OCI-LY1 (cell line): ENCODE measurements at regions not wholly inside any gene's neighbourhood (a gene's known extent, or its start where the extent isn't known, plus 50 kb on each side); places are given as distances from the start of the nearest gene placed in this dataset.

Experiments
- H2AFZ ChIP-seq: fragments of 200-600 bp; sonication (generic), shearing (Covaris generic); 2 replicates; pipeline ENCODE4 v1.6.0; 2014; ENCODE audit warnings: antibody characterized with exemption, mild to moderate bottlenecking, low read length
- H3F3A ChIP-seq: fragments of 200-600 bp; sonication (generic), shearing (Covaris generic); 2 replicates; pipeline ENCODE4 v1.6.0; 2014; ENCODE audit warnings: mild to moderate bottlenecking, antibody characterized with exemption, low read length, moderate library complexity; ENCODE audit not compliant: insufficient read depth
- H3K27ac ChIP-seq: fragments of 200-600 bp; sonication (generic); 2 replicates; pipeline ENCODE4 v1.5.1; 2014; ENCODE audit warnings: low read length, mixed run types, mild to moderate bottlenecking, low read depth; ENCODE audit not compliant: poor library complexity, severe bottlenecking
- H3K27me3 ChIP-seq: fragments of 200-600 bp; sonication (generic); 2 replicates; pipeline ENCODE4 v1.6.0; 2014; ENCODE audit warnings: antibody characterized with exemption, mild to moderate bottlenecking, low read length, moderate library complexity; ENCODE audit not compliant: insufficient read depth
- H3K36me3 ChIP-seq: fragments of 200-600 bp; sonication (generic); 2 replicates; pipeline ENCODE4 v1.6.1; 2014; ENCODE audit warnings: mild to moderate bottlenecking, antibody characterized with exemption, low read length, moderate library complexity, mixed read lengths; ENCODE audit not compliant: insufficient read depth
- H3K4me1 ChIP-seq: fragments of 200-600 bp; sonication (generic); 2 replicates; pipeline ENCODE4 v1.5.1; 2014; ENCODE audit warnings: mild to moderate bottlenecking, low read length, moderate library complexity; ENCODE audit not compliant: insufficient read depth, severe bottlenecking
- H3K4me2 ChIP-seq: fragments of 200-600 bp; sonication (generic), shearing (Covaris generic); 2 replicates; pipeline ENCODE4 v1.6.1; 2014; ENCODE audit warnings: low read length
- H3K4me3 ChIP-seq: fragments of 200-600 bp; sonication (generic); 2 replicates; pipeline ENCODE4 v1.5.1; 2014; ENCODE audit warnings: low read length, low read depth, mild to moderate bottlenecking, mixed read lengths; ENCODE audit not compliant: poor library complexity, severe bottlenecking
- H3K79me2 ChIP-seq: fragments of 200-600 bp; shearing (Covaris generic); 2 replicates; pipeline ENCODE4 v1.6.1; 2016; ENCODE audit warnings: mixed run types, low read length, mixed read lengths; ENCODE audit not compliant: insufficient read depth
- H3K9ac ChIP-seq: fragments of 200-600 bp; sonication (generic), shearing (Covaris generic); 2 replicates; pipeline ENCODE4 v1.6.1; 2014; ENCODE audit warnings: mild to moderate bottlenecking, low read length, mixed read lengths
- H3K9me2 ChIP-seq: fragments of 200-600 bp; sonication (generic), shearing (Covaris generic); 2 replicates; pipeline ENCODE4 v1.6.1; 2014; ENCODE audit warnings: low read depth, mild to moderate bottlenecking, low read length, mixed read lengths
- H3K9me3 ChIP-seq: fragments of 200-600 bp; shearing (Covaris generic); 2 replicates; pipeline ENCODE4 v1.6.1; 2014; ENCODE audit warnings: low read length, mixed read lengths
- H4K20me1 ChIP-seq: fragments of 200-600 bp; sonication (generic), shearing (Covaris generic); 2 replicates; pipeline ENCODE4 v1.6.0; 2016; ENCODE audit warnings: mild to moderate bottlenecking, low read length; ENCODE audit not compliant: insufficient read depth
- EZH2 ChIP-seq: fragments of 200-600 bp; sonication (generic), shearing (Covaris generic); IDR thresholded peaks from 2 replicates; pipeline ENCODE4 v1.8.0; 2017; ENCODE audit warnings: borderline replicate concordance, mixed run types, mild to moderate bottlenecking, antibody characterized with exemption, low read length, moderate library complexity, mixed read lengths
- TF ChIP-seq, protein P1 (sequence below): fragments of 200-600 bp; sonication (generic), shearing (Covaris generic); IDR thresholded peaks from 2 replicates; pipeline ENCODE4 v1.5.1; 2017; ENCODE audit warnings: mild to moderate bottlenecking, antibody characterized with exemption, low read length, moderate library complexity, mixed read lengths

DNA sequence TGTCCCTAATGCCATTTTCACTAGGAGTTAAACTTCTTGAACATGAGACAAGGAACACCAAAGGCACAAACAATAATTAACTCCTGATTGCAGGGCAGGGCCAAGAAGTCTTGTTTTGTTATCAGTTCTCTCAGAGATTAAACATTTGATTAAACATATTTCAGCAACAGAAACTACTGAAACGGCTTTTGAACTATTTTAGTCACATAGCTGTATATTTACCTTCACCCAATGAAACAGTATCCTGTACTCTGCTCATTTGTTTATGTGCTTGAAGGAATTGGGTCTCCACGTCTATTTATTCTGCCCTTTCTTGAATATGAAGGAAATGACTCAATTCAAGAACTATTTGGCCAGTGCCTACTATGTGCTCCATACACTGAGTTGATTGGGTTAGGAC is 51.3 kb upstream of the PTCSC3 start:
- Histone ChIP-seq H3K4me2 (no peak overlapping the region), H3K27ac (no peak overlapping the region)
- TF ChIP-seq, protein P1, sequence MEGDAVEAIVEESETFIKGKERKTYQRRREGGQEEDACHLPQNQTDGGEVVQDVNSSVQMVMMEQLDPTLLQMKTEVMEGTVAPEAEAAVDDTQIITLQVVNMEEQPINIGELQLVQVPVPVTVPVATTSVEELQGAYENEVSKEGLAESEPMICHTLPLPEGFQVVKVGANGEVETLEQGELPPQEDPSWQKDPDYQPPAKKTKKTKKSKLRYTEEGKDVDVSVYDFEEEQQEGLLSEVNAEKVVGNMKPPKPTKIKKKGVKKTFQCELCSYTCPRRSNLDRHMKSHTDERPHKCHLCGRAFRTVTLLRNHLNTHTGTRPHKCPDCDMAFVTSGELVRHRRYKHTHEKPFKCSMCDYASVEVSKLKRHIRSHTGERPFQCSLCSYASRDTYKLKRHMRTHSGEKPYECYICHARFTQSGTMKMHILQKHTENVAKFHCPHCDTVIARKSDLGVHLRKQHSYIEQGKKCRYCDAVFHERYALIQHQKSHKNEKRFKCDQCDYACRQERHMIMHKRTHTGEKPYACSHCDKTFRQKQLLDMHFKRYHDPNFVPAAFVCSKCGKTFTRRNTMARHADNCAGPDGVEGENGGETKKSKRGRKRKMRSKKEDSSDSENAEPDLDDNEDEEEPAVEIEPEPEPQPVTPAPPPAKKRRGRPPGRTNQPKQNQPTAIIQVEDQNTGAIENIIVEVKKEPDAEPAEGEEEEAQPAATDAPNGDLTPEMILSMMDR = no peak
- TF ChIP-seq EZH2 = no peak

DNA sequence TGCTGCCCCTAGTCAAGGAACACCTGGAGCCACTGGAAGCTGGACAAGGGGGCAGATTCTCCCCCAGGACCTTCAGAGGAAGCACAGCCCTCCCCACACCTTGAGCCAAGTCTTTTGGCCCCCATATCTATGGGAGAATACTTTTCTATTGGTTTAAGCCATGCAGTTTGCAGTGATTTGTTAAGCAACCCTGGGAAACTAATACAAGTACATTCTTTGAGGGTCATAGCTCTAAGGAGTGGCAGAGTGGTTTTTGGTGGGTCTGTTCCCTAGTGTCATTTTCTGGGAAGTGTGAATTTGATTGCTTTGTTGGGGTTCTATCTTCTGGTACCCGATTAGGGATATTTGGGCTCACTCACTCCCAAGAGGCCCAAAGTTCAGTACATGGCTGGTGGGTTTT is 50.8 kb upstream of the PTCSC3 start:
- Histone ChIP-seq H3K36me3 (no peaks in the 10 kb centered on the region), H3K9me3 (no peaks in the 10 kb centered on the region), H3F3A (no peaks in the 10 kb centered on the region), H3K4me1 (no peaks in the 10 kb centered on the region), H4K20me1 (no peaks in the 10 kb centered on the region), H3K27me3 (no peaks in the 10 kb centered on the region), H3K9ac (no peak overlapping the region), H3K9me2 (no peaks in the 10 kb centered on the region), H2AFZ (no peak overlapping the region), H3K27ac (no peak overlapping the region), H3K4me2 (no peak overlapping the region), H3K79me2 (no peaks in the 10 kb centered on the region), H3K4me3 (no peak overlapping the region)
- no peak for TF ChIP-seq EZH2
- TF ChIP-seq, protein P1 = no peak

More for the DNA sequence above, 51.3 kb upstream of the PTCSC3 start:
- Histone ChIP-seq H3K79me2 (no peaks in the 10 kb centered on the region), H3K4me3 (no peak overlapping the region), H3K9ac (no peak overlapping the region), H2AFZ (no peak overlapping the region), H3K27me3 (no peaks in the 10 kb centered on the region), H3K9me2 (no peaks in the 10 kb centered on the region), H3K9me3 (no peaks in the 10 kb centered on the region), H4K20me1 (no peaks in the 10 kb centered on the region), H3K4me1 (no peaks in the 10 kb centered on the region), H3K36me3 (no peaks in the 10 kb centered on the region), H3F3A (no peaks in the 10 kb centered on the region)
